ENCODE measurements at regions not wholly inside any gene's neighbourhood (a gene's known extent, or its start where the extent isn't known, plus 50 kb on each side); places are given as distances from the start of the nearest gene placed in this dataset.

DNA sequence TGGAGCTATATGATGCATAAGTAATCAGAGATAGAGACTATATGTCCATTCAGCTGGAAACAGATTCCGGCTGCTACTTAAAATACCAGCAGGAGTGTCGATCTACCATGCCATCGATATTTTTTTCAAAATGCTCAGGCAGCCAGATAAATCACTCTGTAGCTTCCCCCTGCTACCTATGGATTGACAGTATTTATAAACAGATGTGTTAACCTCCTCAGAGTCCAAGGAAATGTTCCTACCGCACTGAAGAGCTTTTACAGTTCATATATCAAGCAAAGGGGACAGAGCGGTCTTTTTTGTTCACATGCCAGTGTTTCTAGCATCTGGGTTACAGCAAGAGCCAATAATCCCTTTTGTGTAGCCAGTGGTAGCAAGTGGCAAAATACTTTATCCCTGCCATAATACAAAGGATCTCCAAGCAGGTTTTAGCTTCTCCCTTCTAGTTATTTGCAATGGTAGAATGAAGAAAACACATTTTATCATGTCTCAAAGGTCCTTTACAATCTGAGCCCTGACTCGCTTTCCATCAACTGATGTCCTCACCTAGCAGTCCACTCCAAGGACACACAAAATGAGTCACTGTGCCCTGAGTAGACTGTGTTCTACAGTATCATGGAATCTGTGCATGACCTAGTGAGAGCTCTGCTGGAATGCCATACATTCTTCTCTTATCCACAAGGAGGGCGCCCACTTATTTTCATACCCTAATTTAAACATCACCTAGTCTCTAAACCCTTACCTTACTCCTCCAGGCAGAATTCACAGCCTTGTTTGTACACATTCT, 507.0 kb downstream of the TBL1XR1 start:
- Mint-ChIP-seq H3K27ac (no peak overlapping the region), H3K27me3 (no peaks in the 10 kb centered on the region), H3K4me3 (no peak overlapping the region), H3K9me3 (no peaks in the 10 kb centered on the region), H3K4me1 (no peaks in the 10 kb centered on the region), H3K36me3 (ENCODE audit: low read depth) (no peaks in the 10 kb centered on the region)
- DNase-seq = no peak
- ChIA-PET CTCF (no interaction called here), POLR2A (no interaction called here)

DNA sequence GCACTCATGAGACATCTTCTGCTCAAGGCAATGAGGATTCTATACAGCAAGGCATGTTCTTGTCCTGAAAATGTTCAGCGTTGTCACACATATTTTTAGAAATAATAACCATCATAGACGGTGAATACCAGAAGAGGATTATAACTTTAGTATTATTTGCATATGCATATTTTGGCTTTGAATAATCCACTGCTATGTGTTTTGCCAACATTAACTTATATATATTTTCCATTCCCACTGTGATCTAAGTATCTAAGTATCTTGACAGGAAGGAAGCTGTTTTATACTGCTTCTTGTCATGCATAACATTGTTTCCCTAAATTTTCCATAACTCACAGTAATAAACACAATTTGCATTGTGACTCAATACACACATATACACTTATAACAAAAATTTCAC, 509.5 kb downstream of the TBL1XR1 start:
- Mint-ChIP-seq H3K4me1 (no peaks in the 10 kb centered on the region), H3K36me3 (ENCODE audit: low read depth) (no peaks in the 10 kb centered on the region), H3K4me3 (no peak overlapping the region), H3K27me3 (no peaks in the 10 kb centered on the region), H3K27ac (no peak overlapping the region), H3K9me3 (peaks cover 3% of the 10 kb centered on the region)
- DNase-seq = no peak
- ChIA-PET CTCF (no interaction called here), POLR2A (no interaction called here)

DNA sequence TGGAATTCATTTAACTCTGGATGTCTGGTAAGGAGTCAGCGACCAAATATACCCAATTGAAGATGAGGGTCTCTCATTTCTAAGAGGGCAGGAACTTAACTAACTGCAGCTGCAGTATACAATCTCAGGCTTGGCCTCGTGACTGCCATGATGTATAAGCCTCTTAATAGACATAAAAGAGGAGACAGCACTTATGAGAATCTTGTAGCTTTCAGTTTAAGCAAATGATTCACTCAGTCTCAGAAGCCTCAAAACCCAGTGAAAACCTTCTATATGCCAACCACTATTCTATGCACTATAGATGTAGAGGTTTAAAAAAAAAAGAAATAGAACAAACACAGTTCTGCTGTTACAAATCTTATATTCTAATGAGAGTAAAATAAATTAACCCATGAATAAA, 513.9 kb downstream of the TBL1XR1 start:
- ChIA-PET CTCF (no interaction called here), POLR2A (no interaction called here)
- Mint-ChIP-seq H3K4me3 (no peak overlapping the region), H3K27me3 (no peaks in the 10 kb centered on the region), H3K9me3 (peaks cover 6% of the 10 kb centered on the region), H3K27ac (no peak overlapping the region), H3K36me3 (ENCODE audit: low read depth) (no peaks in the 10 kb centered on the region), H3K4me1 (no peaks in the 10 kb centered on the region)
- no peak for DNase-seq

DNA sequence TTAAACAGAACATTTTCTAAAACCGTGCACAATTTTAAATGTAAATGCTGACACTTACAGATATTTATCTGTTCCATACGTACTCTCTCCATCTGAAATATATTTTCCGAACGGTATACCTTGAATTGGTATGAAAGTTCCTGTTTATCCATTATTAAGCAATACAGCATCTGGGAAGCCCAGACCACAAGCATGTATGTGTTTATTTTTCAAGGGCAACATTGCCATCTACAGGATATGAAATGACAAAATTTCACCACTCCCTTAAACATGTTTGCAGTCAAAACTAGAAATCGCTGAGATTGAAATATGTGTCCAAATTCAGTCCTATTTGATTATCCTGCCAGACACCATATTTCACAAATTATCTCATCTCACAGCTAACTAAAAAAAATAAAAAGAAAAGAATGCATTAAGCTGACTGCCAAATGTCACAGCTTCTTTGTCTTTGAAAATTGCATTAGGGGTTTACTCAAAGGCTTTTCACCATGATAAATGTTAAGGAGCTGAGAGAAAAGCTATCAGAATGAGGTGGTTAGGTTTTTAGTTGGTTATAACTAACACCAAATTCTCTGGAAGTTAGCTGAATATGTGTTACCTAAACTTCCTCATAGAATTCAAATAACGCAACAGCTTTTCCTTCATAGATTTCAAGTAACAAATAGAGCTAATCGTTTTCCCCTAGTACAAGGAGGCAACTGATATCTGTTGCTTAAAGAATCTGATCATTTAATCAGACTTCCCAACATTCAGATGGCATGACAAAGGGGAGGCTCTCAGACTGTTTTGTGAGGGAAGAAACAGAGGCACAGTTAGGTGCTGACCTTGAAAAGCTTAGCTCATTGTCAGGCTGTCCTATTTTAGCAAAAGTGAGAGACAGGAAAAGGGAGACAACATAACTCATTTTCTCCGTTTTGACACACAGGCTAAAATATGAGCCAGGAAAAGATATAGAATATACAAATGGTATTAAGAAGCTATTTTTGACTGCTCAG, 533.1 kb downstream of the TBL1XR1 start:
- ChIA-PET POLR2A (no interaction called here), CTCF (no interaction called here)
- H3K4me1 Mint-ChIP-seq = no peaks in the 10 kb centered on the region

DNA sequence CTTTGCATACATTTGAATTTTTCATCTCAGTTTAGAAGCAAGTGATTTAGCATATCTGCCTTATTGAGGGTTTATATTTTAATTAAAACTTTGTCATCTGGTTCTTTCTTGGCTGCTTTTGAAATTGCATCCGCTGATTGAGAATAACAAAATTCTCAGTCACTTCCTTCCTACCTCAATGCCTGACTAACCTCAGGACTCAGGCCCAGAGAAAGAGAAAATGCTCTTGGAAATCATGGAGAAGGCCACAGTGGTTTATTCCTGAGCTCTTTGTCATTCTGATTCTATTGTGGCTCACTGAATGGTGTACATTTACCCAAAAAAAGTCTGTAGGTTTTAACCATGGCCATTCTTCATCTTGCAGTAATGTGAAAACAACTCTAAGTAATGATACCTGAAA, 533.9 kb downstream of the TBL1XR1 start:
- Mint-ChIP-seq H3K4me1 (no peaks in the 10 kb centered on the region), H3K4me3 (no peak overlapping the region), H3K27me3 (no peaks in the 10 kb centered on the region), H3K9me3 (no peaks in the 10 kb centered on the region), H3K36me3 (ENCODE audit: low read depth) (no peaks in the 10 kb centered on the region), H3K27ac (no peak overlapping the region)
- DNase-seq = no peak
- ChIA-PET POLR2A (no interaction called here), CTCF (no interaction called here)

More for the DNA sequence above, 533.1 kb downstream of the TBL1XR1 start:
- no peak overlapping the region for H3K27ac Mint-ChIP-seq
- H3K36me3 Mint-ChIP-seq (ENCODE audit: low read depth) = no peaks in the 10 kb centered on the region
- no peak for DNase-seq
- no peaks in the 10 kb centered on the region for H3K27me3 Mint-ChIP-seq
- no peak overlapping the region for H3K4me3 Mint-ChIP-seq
- H3K9me3 Mint-ChIP-seq = no peaks in the 10 kb centered on the region

DNA sequence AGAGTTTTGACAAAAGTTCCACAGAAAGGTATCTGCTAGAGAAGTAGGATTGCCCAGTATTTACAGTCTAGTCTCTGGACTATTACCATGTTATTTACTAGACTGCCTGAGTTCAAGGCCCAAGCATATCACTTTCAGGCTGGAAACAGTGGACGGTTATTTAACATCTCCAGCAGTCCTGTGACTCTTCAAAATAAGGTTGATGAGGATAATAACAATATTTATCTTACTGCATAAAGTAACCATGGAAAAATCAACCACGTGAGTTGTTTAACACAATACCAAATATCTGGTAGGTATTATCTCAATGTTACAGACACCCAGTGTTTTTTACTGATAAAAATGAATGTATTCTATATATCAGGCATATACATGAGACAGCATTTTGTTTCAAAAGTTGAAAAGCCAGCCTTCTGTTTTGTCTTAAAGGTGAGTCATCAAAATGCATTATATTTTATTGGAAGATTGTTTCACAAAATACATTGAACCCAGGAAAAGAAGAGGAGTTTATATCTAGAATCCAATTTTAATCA, 535.8 kb downstream of the TBL1XR1 start:
- no peak overlapping the region for H3K4me3 Mint-ChIP-seq
- no peaks in the 10 kb centered on the region for H3K27me3 Mint-ChIP-seq
- CTCF ChIA-PET = no interaction called here
- no peak for DNase-seq
- H3K27ac Mint-ChIP-seq = no peak overlapping the region
- no peaks in the 10 kb centered on the region for H3K36me3 Mint-ChIP-seq (ENCODE audit: low read depth)
- POLR2A ChIA-PET = no interaction called here
- no peaks in the 10 kb centered on the region for H3K9me3 Mint-ChIP-seq
- H3K4me1 Mint-ChIP-seq = no peaks in the 10 kb centered on the region

DNA sequence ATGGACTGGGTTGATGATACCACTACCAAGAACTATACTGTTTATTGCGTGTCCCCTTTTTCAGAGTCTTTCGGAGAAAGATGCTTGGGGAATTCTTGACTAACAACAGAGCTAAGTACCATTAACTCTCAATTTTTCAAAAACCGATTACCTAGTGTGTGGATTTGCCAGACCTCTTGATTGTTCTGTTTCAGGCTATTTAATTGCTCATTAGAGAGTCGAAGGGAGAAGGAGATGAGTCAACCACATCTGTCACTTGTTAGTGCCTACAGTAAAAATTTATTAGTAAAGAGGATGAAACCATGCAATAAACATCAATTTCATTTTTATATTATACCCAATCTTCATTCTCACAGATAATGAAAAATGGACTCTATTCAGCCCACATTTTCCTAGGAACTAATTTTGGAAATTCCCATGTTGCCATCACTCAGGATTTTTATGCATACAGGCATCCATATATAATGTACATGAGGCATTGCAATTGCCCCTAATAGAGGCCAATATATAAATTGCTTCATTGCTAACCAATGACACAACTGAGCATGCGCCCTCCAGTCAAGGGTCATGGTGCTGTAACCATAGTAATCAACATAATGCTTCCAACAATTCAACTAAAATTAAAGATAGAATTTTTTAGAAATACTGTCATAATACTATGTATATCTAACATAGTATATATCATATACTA, 541.7 kb downstream of the TBL1XR1 start:
- H3K27ac Mint-ChIP-seq = no peak overlapping the region
- POLR2A ChIA-PET = no interaction called here
- H3K9me3 Mint-ChIP-seq = no peaks in the 10 kb centered on the region
- H3K4me3 Mint-ChIP-seq = no peak overlapping the region
- H3K4me1 Mint-ChIP-seq = no peaks in the 10 kb centered on the region
- no peaks in the 10 kb centered on the region for H3K36me3 Mint-ChIP-seq (ENCODE audit: low read depth)
- no peak for DNase-seq
- no peaks in the 10 kb centered on the region for H3K27me3 Mint-ChIP-seq
- CTCF ChIA-PET = no interaction called here

DNA sequence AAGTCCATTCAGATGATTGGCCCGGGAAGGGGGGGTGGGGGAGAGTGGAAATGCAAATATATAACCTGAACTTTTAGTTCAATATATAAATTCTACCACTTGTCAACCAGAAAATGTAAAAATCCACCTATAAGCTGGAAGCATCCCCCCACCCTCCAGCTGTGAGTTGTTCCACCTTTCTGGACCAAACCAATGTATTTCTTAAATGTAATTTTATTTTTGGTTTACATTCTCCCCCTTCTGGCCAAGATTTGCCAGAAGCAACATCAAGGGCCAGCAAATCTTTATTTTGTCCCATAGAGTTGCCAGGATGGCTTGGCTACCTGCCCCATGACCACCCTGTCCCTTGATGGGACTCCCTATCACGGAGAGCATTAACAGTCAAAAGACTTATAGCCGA, 545.7 kb downstream of the TBL1XR1 start:
- no peak overlapping the region for H3K4me3 Mint-ChIP-seq
- DNase-seq = no peak
- no peaks in the 10 kb centered on the region for H3K9me3 Mint-ChIP-seq
- H3K4me1 Mint-ChIP-seq = no peaks in the 10 kb centered on the region
- CTCF ChIA-PET = no interaction called here
- H3K36me3 Mint-ChIP-seq (ENCODE audit: low read depth) = no peaks in the 10 kb centered on the region
- no peaks in the 10 kb centered on the region for H3K27me3 Mint-ChIP-seq
- no peak overlapping the region for H3K27ac Mint-ChIP-seq
- POLR2A ChIA-PET = no interaction called here

DNA sequence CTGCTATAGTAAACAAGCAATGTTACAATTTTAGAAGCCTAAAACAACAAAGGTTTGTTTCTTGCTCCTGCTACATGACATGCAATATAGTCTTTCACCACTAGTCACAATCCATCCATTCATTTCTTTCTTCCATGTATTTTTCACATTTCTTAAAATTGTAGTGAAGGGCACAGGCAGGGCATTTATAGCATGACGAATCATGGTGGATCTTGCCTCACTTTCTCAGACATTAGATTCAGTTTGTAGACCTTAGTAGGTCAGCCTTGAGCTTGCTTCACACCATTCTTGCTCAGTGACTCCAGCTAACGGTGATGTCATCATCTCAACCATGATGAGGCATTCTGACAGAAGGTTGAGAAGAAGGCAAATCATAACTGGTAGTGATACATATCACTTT, 546.8 kb downstream of the TBL1XR1 start:
- H3K9me3 Mint-ChIP-seq = no peaks in the 10 kb centered on the region
- H3K27ac Mint-ChIP-seq = no peak overlapping the region
- no peak for DNase-seq
- no peaks in the 10 kb centered on the region for H3K27me3 Mint-ChIP-seq
- H3K36me3 Mint-ChIP-seq (ENCODE audit: low read depth) = no peaks in the 10 kb centered on the region
- no peak overlapping the region for H3K4me3 Mint-ChIP-seq
- ChIA-PET POLR2A (no interaction called here), CTCF (no interaction called here)
- no peaks in the 10 kb centered on the region for H3K4me1 Mint-ChIP-seq

DNA sequence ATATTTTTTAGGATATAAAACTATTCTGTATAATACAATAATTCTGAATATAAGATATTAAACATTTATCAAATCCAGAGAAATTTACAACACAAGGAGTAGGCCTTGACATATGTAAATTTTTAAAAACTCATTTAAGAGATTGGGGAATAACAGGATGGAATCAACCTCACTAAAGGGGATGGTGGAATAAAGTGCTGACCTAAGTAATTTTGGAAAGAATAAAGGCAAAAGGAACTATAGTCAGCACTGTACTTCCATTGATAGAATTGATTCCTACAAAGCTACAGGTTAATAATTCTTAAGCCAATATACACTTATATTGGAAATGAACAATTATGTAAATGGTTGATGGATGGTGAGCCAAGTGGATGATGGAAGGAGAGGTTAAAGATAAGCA, 549.3 kb downstream of the TBL1XR1 start:
- Mint-ChIP-seq H3K4me3 (no peak overlapping the region), H3K4me1 (no peaks in the 10 kb centered on the region), H3K27ac (no peak overlapping the region), H3K27me3 (no peaks in the 10 kb centered on the region), H3K36me3 (ENCODE audit: low read depth) (no peaks in the 10 kb centered on the region), H3K9me3 (no peaks in the 10 kb centered on the region)
- ChIA-PET POLR2A (no interaction called here), CTCF (no interaction called here)
- no peak for DNase-seq

DNA sequence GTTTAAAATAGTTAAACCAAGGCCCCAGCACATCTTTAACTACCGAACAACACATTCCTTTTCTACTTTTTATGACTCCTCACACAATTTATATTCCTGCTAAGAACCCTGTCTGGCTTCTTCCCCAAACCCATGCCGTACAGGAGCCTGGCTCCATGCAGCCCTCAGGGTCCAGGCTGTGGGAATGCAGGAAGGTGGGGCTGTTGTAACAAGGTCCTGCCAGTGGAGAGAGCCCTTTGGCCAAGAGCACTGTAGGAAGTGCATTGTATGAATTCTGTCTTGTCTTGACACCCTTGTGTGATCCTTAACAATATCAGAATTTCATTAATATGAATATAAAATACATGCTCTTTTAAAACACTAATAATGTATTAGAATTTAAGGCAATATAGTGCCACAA, 563.8 kb downstream of the TBL1XR1 start:
- Mint-ChIP-seq H3K4me1 (no peaks in the 10 kb centered on the region), H3K27me3 (no peaks in the 10 kb centered on the region), H3K9me3 (no peaks in the 10 kb centered on the region), H3K36me3 (ENCODE audit: low read depth) (no peaks in the 10 kb centered on the region), H3K27ac (no peak overlapping the region), H3K4me3 (no peak overlapping the region)
- ChIA-PET CTCF (no interaction called here), POLR2A (no interaction called here)
- DNase-seq = no peak

DNA sequence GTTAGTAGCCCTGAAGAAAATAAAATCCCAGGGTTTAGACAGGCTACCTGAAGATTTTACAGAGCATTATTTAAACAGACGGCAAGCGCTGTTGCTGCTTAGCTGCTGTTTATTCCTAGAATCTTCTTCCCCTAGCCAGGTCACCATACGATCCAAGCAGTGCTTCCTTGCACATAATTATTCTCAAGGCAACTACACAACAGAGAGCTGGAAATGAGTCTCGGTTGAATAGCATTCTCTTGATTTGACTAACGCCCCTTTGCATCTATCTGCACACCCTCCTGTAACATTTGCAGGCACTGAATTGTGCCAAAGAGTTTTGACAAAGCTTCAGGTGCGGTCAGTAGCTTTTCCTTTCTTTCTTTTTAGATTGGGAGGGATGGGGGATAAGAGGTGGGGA, 564.4 kb downstream of the TBL1XR1 start:
- ChIA-PET POLR2A (no interaction called here), CTCF (no interaction called here)
- Mint-ChIP-seq H3K4me3 (no peak overlapping the region), H3K27me3 (no peaks in the 10 kb centered on the region), H3K27ac (no peak overlapping the region), H3K9me3 (no peaks in the 10 kb centered on the region), H3K36me3 (ENCODE audit: low read depth) (no peaks in the 10 kb centered on the region), H3K4me1 (no peaks in the 10 kb centered on the region)
- no peak for DNase-seq

DNA sequence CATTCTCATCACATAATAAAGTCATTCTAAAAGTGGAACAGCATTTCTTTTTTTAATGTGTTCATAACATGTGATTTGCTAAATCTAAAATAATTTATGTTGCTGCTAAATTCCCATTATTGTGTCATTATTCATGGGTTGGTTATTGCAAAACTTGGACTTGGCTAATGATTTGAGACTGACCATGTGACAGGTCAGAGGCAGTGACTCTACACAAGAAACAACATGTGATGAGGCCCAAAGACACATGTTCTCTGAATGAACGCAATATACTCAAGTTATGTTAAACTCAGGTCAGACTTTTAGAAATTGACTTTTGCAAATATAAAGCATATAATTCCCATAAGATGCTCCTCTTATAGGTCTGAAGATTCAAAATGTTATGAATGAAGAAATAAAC, 566.1 kb downstream of the TBL1XR1 start:
- Mint-ChIP-seq H3K27me3 (no peaks in the 10 kb centered on the region), H3K9me3 (no peaks in the 10 kb centered on the region), H3K4me3 (no peak overlapping the region), H3K4me1 (no peaks in the 10 kb centered on the region), H3K27ac (no peak overlapping the region), H3K36me3 (ENCODE audit: low read depth) (no peaks in the 10 kb centered on the region)
- CTCF ChIA-PET = no interaction called here
- POLR2A ChIA-PET = no interaction called here
- no peak for DNase-seq

Measured in activated CD4-positive, alpha-beta memory T cell treated with anti-CD3 and anti-CD28 coated beads, Interleukin-2, amount 10 ng/mL, durations not matched to agents 7 days and 5 days (primary cell).